ENCODE measurements at regions not wholly inside any gene's neighbourhood (a gene's known extent, or its start where the extent isn't known, plus 50 kb on each side); places are given as distances from the start of the nearest gene placed in this dataset.

- TF ChIP-seq POLR2AphosphoS5 (IDR thresholded peaks at IDR 0.05) (no peak), EP300 (IDR thresholded peaks at IDR 0.05; ENCODE audit: low read depth) (no peak), CTCF (IDR thresholded peaks at IDR 0.05) (no peak), POLR2A (IDR thresholded peaks at IDR 0.05) (no peak)
Measured at GRCh38 chr4:187541666-187542065, 453.9 kb upstream of the ZFP42 start.

Measured in transverse colon (tissue), 4 donors.